ENCODE measurements at regions not wholly inside any gene's neighbourhood (a gene's known extent, or its start where the extent isn't known, plus 50 kb on each side); places are given as distances from the start of the nearest gene placed in this dataset.

GRCh38 chr11:112836256-112836602 is 125.0 kb upstream of the NCAM1 start:
- DNase-seq: no peak

GRCh38 chr11:112837162-112837826 is 123.9 kb upstream of the NCAM1 start:
- DNase-seq: no peak

DNA sequence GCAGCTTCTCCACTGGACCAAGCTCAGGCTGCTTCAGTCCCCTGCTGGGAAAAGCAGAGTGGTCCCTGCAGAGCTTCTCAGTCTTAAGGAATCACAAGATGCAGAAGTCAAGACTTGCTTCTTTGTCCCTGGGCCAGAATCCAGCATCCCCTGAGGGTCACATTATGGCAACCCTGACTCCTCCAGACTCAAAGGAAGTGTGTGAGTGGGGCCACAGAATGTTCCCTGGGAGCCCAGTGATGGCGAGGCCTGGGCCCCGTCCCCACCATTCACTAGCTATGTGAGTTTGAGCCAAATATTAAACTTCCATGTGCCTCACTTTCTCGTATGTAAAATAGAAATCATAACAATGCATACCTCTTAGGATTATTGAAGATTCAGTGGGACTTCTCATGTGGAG is 122.2 kb upstream of the NCAM1 start:
- DNase-seq: no peak

DNA sequence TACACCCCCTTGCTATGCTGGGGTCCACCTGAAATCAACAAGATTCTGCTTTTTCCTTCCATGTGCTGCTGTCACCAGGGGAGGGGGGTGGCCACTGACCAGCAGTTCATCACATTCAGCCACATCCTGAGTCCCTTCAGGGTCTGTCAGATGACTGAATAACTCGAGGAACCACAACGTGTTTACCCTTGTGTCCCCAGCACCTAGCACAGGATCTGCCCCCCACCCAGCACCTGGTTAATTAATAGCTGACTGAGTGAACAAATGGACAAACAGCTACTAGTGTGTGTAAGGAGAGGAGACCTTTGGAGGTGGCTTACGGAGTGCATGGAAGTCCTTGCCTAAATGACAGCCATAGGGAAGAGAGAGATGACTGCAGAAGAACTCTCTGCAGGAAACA is 119.5 kb upstream of the NCAM1 start:
- DNase-seq: no peak

- DNase-seq: no peak
Measured at GRCh38 chr11:112842151-112842550, 119.1 kb upstream of the NCAM1 start.

GRCh38 chr11:112844517-112844916 is 116.7 kb upstream of the NCAM1 start:
- DNase-seq: no peak

GRCh38 chr11:112847568-112847967 is 113.7 kb upstream of the NCAM1 start:
- DNase-seq: no peak

- no peak for DNase-seq
Measured at GRCh38 chr11:112852143-112852866, 108.9 kb upstream of the NCAM1 start.

DNA sequence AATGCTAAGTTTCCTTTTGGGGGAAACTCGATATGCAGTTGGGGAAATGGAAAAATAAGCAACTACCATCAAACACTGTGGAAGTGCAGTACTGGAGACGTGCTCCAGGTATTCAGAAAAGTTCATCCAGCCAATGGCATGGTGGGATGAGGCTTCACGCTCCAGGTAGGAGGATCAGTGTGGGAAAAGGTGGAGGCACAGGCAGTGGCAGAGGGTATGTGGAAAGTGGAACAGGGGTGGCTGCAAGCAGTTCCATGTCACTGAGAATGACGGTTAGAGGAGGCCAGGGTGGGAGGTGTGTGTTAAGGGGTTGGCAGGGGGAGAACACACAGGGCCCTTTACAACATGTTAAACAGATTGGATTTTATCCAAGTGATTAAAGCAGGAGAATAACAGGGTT is 105.1 kb upstream of the NCAM1 start:
- DNase-seq: no peak

DNA sequence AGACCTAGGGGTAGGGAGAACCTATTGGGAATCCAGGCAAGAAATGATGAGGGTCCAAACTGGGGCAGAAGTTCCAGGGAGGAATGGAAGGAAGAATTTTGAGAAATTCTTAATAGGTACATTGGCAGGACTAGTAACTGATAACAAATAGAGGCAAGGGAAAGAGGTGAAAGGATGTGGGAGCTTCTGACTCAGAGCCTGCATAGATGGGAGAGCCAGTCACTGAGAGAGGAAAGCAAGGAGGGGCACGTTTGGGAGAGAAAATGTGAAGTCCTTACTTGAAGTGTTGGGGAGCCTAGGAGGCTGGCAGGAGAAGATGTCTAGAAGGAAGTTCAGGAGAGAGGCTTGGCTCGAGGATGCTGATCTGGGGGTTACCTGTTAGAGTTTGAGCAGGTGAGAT is 104.6 kb upstream of the NCAM1 start:
- no peak for DNase-seq

- no peak for DNase-seq
Measured at GRCh38 chr11:112858289-112859023, 102.8 kb upstream of the NCAM1 start.

DNA sequence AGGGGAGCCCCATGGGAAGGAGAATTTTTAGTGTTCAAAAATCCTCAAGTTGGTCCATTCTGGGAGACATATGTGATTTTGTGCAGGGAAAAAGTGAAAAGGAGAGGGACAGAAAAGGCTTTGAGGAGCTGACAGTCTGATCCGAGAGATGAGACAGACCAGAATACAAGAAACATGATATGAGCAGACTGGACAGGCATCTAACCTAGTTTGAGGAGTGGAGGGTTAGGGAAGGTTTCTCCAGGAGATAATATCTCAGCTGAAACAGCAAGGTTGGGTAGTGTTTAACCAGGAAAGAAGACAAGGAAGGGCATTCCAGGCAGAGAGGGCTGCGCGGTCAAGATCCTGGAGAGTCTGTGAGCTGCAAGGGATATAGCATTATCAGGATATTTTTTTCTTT is 101.4 kb upstream of the NCAM1 start:
- no peak for DNase-seq

- DNase-seq: no peak
Measured at GRCh38 chr11:112861356-112861755, 99.9 kb upstream of the NCAM1 start.

DNA sequence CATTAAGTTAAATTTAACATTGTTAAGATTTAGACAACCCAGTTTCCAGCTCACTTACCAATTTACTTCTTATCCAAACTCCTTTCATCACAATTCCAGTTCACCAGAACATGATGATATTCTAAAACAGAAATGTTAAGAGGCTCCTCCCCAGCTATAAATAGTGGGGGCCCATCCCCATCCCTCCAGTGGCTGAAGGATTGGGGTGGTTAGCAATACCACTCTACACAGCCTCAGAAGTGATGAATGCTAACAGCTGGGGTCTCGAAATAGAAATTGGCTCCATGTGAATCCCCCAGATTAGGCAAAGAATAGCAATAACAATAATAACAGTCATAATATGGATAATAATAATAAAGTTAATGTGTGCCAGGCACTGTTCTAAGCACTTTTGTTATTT is 97.9 kb upstream of the NCAM1 start:
- DNase-seq: no peak

- DNase-seq: no peak
Measured at GRCh38 chr11:112864672-112865071, 96.5 kb upstream of the NCAM1 start.

DNA sequence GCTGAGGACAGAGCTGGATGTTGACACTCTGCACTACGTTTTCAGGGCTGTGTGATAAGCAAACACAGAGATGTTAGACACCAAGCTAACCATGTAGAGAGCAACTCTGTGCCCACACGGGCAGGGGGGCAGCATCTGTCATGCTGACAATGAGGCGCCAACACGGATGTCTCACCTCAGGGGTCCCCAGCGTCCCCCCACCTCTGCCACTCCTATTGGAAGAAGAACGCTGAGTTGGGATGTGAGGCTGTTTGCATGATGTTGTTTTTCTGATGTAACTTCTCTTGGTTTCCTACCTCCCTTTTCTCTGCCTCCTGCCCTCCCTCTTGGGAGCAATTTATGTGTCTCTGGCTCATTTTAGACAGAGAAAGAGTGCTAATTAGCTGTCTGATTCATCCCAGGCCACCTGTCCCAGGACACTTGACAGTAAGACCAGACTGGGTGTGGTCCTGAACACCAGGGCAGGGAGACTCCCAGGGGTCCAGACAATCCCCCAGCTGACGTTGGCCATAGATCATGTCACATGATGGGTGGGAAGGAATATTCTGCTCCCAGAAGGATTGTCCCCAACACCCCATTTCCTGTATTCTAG is 89.2 kb upstream of the NCAM1 start:
- DNase-seq: no peak

DNA sequence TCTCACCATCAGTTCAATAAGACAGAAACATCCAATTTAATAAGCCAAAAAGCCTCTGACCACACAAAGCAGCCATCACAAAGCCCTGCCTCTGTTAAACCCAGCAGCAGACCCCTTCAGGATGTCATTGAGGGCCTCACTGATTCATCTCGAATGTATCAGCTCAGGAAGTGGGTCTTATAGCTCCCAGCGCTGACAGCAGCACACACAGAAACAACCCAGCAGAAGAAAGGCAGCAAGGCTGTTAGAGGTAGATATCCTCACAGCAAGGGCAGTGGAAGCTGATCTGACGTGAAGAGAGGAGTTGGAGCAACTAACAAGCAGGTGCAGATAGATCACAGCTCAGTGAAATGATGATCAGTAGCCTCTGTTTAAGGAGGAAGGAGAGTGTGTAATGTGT is 86.2 kb upstream of the NCAM1 start:
- DNase-seq: no peak

GRCh38 chr11:112877581-112877980 is 83.6 kb upstream of the NCAM1 start:
- no peak for DNase-seq

DNA sequence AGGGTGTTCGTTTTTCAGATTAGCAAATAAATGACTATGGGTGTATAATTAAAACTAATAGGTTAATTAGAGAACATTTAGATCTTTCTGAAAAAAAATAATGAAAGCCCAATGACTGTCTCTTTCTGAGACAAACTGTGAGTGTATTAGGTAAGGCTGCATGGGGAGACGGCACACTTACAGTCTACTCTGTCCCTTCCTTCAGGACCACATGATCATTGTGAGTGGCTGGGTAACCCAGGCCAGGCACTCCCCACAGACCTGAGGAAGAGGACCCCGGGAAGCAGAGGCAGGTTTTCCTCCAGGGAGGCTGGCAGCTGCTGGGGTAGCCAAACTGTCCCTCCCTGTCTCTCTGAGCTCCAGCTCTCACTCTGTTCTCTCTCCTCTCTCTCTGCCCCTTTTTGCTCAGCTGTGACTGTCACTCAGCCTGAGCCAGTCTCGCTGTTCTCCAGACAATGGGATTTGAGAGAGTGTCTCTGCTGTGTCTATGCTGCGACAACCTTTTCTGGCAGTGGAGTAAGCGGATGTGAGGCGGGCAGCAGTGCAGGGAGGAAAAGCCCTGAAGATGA is 83.1 kb upstream of the NCAM1 start:
- no peak for DNase-seq

DNA sequence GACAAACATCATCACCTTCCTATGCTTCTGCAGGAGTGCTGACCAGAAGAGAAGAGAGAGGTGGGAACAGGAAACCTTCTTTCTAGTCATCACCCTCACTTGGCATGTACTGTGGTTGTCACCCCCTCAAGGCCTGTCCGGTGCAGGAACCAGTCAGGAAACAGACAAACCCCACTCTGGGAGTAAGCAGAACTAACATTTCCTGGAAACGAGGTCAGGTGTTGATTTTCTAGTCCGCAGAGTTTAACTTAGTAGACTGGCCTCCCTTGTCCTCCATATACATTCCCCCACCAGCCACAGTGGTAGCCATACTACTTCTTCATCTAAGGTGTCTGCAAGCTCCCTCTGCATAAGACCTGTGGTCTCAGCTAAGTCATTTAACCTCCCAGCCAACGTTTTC is 80.7 kb upstream of the NCAM1 start:
- peak; percentile 25 for DNase-seq

- DNase-seq: no peak
Measured at GRCh38 chr11:112881461-112881860, 79.8 kb upstream of the NCAM1 start.

DNA sequence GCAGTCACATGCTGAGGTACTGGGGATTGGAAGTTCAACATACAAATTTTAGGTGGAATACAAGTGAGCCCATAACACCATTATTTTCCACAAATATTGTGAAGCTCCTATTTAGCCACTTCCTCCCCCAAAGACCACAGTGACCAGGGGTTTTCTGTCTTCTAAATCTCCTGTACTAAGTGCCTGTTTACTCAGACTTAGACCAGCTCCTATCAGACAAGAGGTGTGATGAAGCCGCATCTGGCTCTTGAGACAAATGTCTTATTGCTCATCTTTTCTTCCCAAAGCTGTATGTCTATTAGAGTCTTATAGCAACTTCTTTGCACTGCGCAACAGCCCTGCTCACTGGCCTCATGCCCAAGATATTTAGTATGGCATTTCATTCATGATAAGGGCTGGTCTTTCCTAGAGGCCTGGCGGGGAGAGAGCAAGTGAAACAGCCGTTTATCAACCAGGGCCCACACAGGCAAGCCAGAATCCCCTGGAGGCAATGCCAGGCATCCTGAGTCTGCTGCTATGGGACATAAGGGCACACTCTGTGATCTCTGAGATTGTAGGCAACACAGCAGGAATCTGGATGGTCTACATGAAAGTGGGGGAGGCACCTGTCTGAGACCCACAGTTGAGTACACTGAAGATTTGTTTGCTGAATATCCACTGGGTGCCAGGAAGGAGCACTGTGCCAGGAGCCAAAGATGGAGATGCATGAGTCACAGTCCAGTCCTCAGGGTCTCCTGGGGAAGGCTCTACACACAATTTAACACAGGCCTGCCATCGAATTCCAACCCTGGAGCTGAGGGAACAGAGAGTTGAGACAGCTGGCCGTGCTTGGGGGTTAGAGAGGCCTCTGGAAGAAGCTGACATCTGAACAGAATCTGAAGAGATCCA is 78.5 kb upstream of the NCAM1 start:
- no peak for DNase-seq
